H9 (cell line): ENCODE measurements at regions not wholly inside any gene's neighbourhood (a gene's known extent, or its start where the extent isn't known, plus 50 kb on each side); places are given as distances from the start of the nearest gene placed in this dataset.

ENCODE experiments used
- DNase-seq: peaks from one replicate; pipeline ENCODE4 v3.0.0-alpha.2; 2017
- H2AFZ ChIP-seq: one replicate; pipeline ENCODE4 v1.6.1; 2013; ENCODE audit warnings: mild to moderate bottlenecking, low read length, control low read depth, moderate library complexity
- H2AK5ac ChIP-seq: 2 replicates; pipeline ENCODE4 v1.6.1; 2013; ENCODE audit warnings: low read length, control low read depth, mixed read lengths; ENCODE audit not compliant: insufficient read length
- H2BK120ac ChIP-seq: one replicate; pipeline ENCODE4 v1.6.1; 2013; ENCODE audit warnings: low read depth, mild to moderate bottlenecking, low read length, control low read depth, inconsistent platforms; ENCODE audit not compliant: poor library complexity, severe bottlenecking
- H2BK12ac ChIP-seq: 2 replicates; pipeline ENCODE4 v1.6.1; 2013; ENCODE audit warnings: low read length, control low read depth, mixed read lengths, low read depth; ENCODE audit not compliant: insufficient read length
- H2BK15ac ChIP-seq: 2 replicates; pipeline ENCODE4 v1.6.1; 2013; ENCODE audit warnings: low read depth, low read length, control low read depth
- H2BK20ac ChIP-seq: one replicate; pipeline ENCODE4 v1.6.1; 2013; ENCODE audit warnings: low read depth, mild to moderate bottlenecking, low read length, control low read depth, inconsistent platforms; ENCODE audit not compliant: poor library complexity, severe bottlenecking
- H2BK5ac ChIP-seq: 2 replicates; pipeline ENCODE4 v1.6.1; 2013; ENCODE audit warnings: low read length, control low read depth, mixed read lengths; ENCODE audit not compliant: insufficient read length
- H3K14ac ChIP-seq: 2 replicates; pipeline ENCODE4 v1.6.1; 2013; ENCODE audit warnings: low read length, control low read depth; ENCODE audit not compliant: insufficient read depth
- H3K18ac ChIP-seq: 2 replicates; pipeline ENCODE4 v1.6.1; 2013; ENCODE audit warnings: low read depth, mild to moderate bottlenecking, mixed read lengths, low read length, control low read depth; ENCODE audit not compliant: insufficient read length
- H3K23ac ChIP-seq: 2 replicates; pipeline ENCODE4 v1.6.1; 2013; ENCODE audit warnings: low read length, control low read depth, mixed read lengths, low read depth; ENCODE audit not compliant: insufficient read length
- H3K23me2 ChIP-seq: 2 replicates; pipeline ENCODE4 v1.6.1; 2013; ENCODE audit warnings: low read depth, mild to moderate bottlenecking, mixed read lengths, low read length, control low read depth; ENCODE audit not compliant: insufficient read length, poor library complexity, severe bottlenecking
- H3K27ac ChIP-seq: 2 replicates; pipeline ENCODE4 v1.5.1; 2013; ENCODE audit warnings: low read length, control low read depth, mixed read lengths, low read depth; ENCODE audit not compliant: insufficient read length
- H3K27me3 ChIP-seq: 2 replicates; pipeline ENCODE4 v1.6.1; 2013; ENCODE audit warnings: low read length, control low read depth, inconsistent platforms; ENCODE audit not compliant: insufficient read depth
- H3K4ac ChIP-seq: 2 replicates; pipeline ENCODE4 v1.6.1; 2013; ENCODE audit warnings: low read depth, mild to moderate bottlenecking, control low read depth, inconsistent platforms, low read length, moderate library complexity
- H3K4me1 ChIP-seq: 2 replicates; pipeline ENCODE4 v1.6.1; 2013; ENCODE audit warnings: low read length, control low read depth, inconsistent platforms; ENCODE audit not compliant: insufficient read depth
- H3K4me2 ChIP-seq: 2 replicates; pipeline ENCODE4 v1.6.1; 2013; ENCODE audit warnings: low read length, control low read depth, mixed read lengths; ENCODE audit not compliant: insufficient read length, insufficient read depth
- H3K56ac ChIP-seq: 2 replicates; pipeline ENCODE4 v1.6.1; 2013; ENCODE audit warnings: low read depth, mild to moderate bottlenecking, mixed read lengths, low read length, control low read depth; ENCODE audit not compliant: insufficient read length
- H3K79me1 ChIP-seq: 2 replicates; pipeline ENCODE4 v1.6.1; 2013; ENCODE audit warnings: low read depth, mild to moderate bottlenecking, moderate library complexity, low read length, control low read depth, inconsistent platforms; ENCODE audit not compliant: insufficient read depth, poor library complexity, severe bottlenecking
- H3K79me2 ChIP-seq: 2 replicates; pipeline ENCODE4 v1.6.1; 2013; ENCODE audit warnings: low read length, control low read depth, inconsistent platforms; ENCODE audit not compliant: insufficient read depth
- H3K9ac ChIP-seq: 2 replicates; pipeline ENCODE4 v1.6.1; 2013; ENCODE audit warnings: low read length, control low read depth, mixed read lengths; ENCODE audit not compliant: insufficient read length; ENCODE audit errors: extremely low read depth
- H3K9me3 ChIP-seq: one replicate; pipeline ENCODE4 v1.6.1; 2013; ENCODE audit warnings: low read depth, low read length, inconsistent platforms; ENCODE audit not compliant: control insufficient read depth
- H3T11ph ChIP-seq: one replicate; pipeline ENCODE4 v1.6.1; 2013; ENCODE audit warnings: mild to moderate bottlenecking, low read length, control low read depth, inconsistent platforms
- H4K20me1 ChIP-seq: one replicate; pipeline ENCODE4 v1.6.1; 2013; ENCODE audit not compliant: control insufficient read depth, insufficient read length, insufficient read depth
- H4K5ac ChIP-seq: 2 replicates; pipeline ENCODE4 v1.6.1; 2013; ENCODE audit warnings: low read depth, mild to moderate bottlenecking, mixed read lengths, low read length, control low read depth; ENCODE audit not compliant: insufficient read length
- H4K8ac ChIP-seq: replicated peaks from 2 replicates; pipeline ENCODE4 v1.6.1; 2013; ENCODE audit warnings: low read length, control low read depth, mixed read lengths, low read depth; ENCODE audit not compliant: insufficient read length
- H4K91ac ChIP-seq: 2 replicates; pipeline ENCODE4 v1.6.1; 2013; ENCODE audit warnings: low read depth, mild to moderate bottlenecking, moderate library complexity, mixed read lengths, low read length, control low read depth; ENCODE audit not compliant: insufficient read length
- H3K27ac Mint-ChIP-seq, 3 experiments: 2 replicates in 2 of 3; 3 replicates in 1 of 3; pipeline ENCODE4 v1.8.0; 2020 to 2021; ENCODE audit warnings: mixed read lengths in 3 of 3, mild to moderate bottlenecking in 1 of 3, moderate library complexity in 1 of 3
- H3K27me3 Mint-ChIP-seq: 2 replicates; pipeline ENCODE4 v1.8.0; 2021; ENCODE audit warnings: low read depth, mild to moderate bottlenecking, moderate library complexity, mixed read lengths
- H3K36me3 Mint-ChIP-seq, 3 experiments: 2 replicates in 2 of 3; 3 replicates in 1 of 3; pipeline ENCODE4 v1.8.0; 2020 to 2021; ENCODE audit warnings: low read depth in 3 of 3, mixed read lengths in 3 of 3; ENCODE audit not compliant: insufficient read depth in 1 of 3
- H3K4me1 Mint-ChIP-seq, 2 experiments: 2 replicates each; pipeline ENCODE4 v1.8.0; 2020; ENCODE audit warnings: mixed read lengths in 2 of 2
- H3K4me3 Mint-ChIP-seq, 2 experiments: 2 replicates in 1 of 2; 3 replicates in 1 of 2; pipeline ENCODE4 v1.8.0; 2020 to 2021; ENCODE audit warnings: mild to moderate bottlenecking in 2 of 2, mixed read lengths in 2 of 2, moderate library complexity in 1 of 2
- H3K9me3 Mint-ChIP-seq, 2 experiments: 2 replicates in 1 of 2; 3 replicates in 1 of 2; pipeline ENCODE4 v1.8.0; 2020; ENCODE audit warnings: mild to moderate bottlenecking in 2 of 2, mixed read lengths in 2 of 2, moderate library complexity in 1 of 2
- CTCF ChIP-seq: fragments of 200-600 bp; sonication (generic); conservative IDR thresholded peaks from 3 replicates; pipeline ENCODE4 v1.8.0; 2021; ENCODE audit warnings: antibody characterized with exemption, mild to moderate bottlenecking
- WGBS: extraction: QIAGEN DNeasy Blood & Tissue Kit; methylation state at CpG from one replicate; pipeline ENCODE4 v1.1.7; 2013; ENCODE audit warnings: missing lambda C conversion rate, low lambda C conversion rate, mixed read lengths; ENCODE audit not compliant: insufficient read length; ENCODE audit errors: extremely low coverage; 5-methylcytosine and 5-hydroxymethylcytosine counted together

GRCh38 chr9:78422309-78422708, 125.4 kb downstream of the PSAT1 start:
- H3K4me1 Mint-ChIP-seq: peaks cover 4 to 6% of the 10 kb centered on the region in 2 experiments; a peak in 3 of 4 replicates
- Histone ChIP-seq H3T11ph (no peak overlapping the region), H4K8ac (no peak overlapping the region), H4K20me1 (no peaks in the 10 kb centered on the region), H3K27me3 (no peaks in the 10 kb centered on the region), H3K4me1 (no peaks in the 10 kb centered on the region), H2AFZ (no peak overlapping the region), H3K9me3 (no peaks in the 10 kb centered on the region), H3K23me2 (no peaks in the 10 kb centered on the region), H3K56ac (no peak overlapping the region), H3K27ac (no peak overlapping the region), H2BK120ac (no peak overlapping the region), H3K23ac (no peak overlapping the region), H3K79me2 (no peaks in the 10 kb centered on the region), H2BK20ac (no peak overlapping the region), H2AK5ac (no peak overlapping the region), H3K9ac (no peak overlapping the region), H4K5ac (no peak overlapping the region), H4K91ac (no peak overlapping the region), H2BK12ac (no peak overlapping the region), H2BK15ac (no peak overlapping the region), H2BK5ac (no peak overlapping the region), H3K79me1 (no peaks in the 10 kb centered on the region), H3K4ac (no peak overlapping the region), H3K14ac (no peak overlapping the region), H3K4me2 (no peak overlapping the region), H3K18ac (no peak overlapping the region)
- no peak for DNase-seq
- H3K27me3 Mint-ChIP-seq: no peaks in the 10 kb centered on the region
- no CpG with 5 or more reads among the region's 5 CpGs for WGBS
- no peaks in the 10 kb centered on the region for H3K9me3 Mint-ChIP-seq
- no peak for TF ChIP-seq CTCF
- peaks cover 0 to 4% (median 2%) of the 10 kb centered on the region in 3 experiments; a peak in 2 of 7 replicates for H3K36me3 Mint-ChIP-seq
- H3K4me3 Mint-ChIP-seq: no peak overlapping the region
- no peak overlapping the region for H3K27ac Mint-ChIP-seq
